Stimulated activated CD8-positive, alpha-beta memory T cell treated with anti-CD3 and anti-CD28 coated beads, Interleukin-4, amount 100 ng/mL, for 4 hours (primary cell): ENCODE measurements at regions not wholly inside any gene's neighbourhood (a gene's known extent, or its start where the extent isn't known, plus 50 kb on each side); places are given as distances from the start of the nearest gene placed in this dataset.

Experiments
- DNase-seq, 2 donors: peaks; one replicate each; pipeline ENCODE4 v3.0.0-alpha.2; 2020; ENCODE audit warnings: low read depth in 2 of 2, low spot score in 1 of 2

- no peak for DNase-seq
These were observed 502.3 kb downstream of the TCERG1L start for GRCh38 chr10:130809181-130809580.

GRCh38 chr10:130809761-130810515 lies 501.6 kb downstream of the TCERG1L start:
- DNase-seq: no peak

GRCh38 chr10:130810856-130811255 lies 500.7 kb downstream of the TCERG1L start:
- DNase-seq: no peak

- no peak for DNase-seq
These were observed 499.0 kb downstream of the TCERG1L start for GRCh38 chr10:130812381-130813148.

- DNase-seq: no peak
These were observed 496.9 kb downstream of the TCERG1L start for GRCh38 chr10:130814610-130815009.

GRCh38 chr10:130816116-130816901 lies 495.2 kb downstream of the TCERG1L start:
- no peak for DNase-seq

GRCh38 chr10:130817046-130817624 lies 494.4 kb downstream of the TCERG1L start:
- DNase-seq: no peak

GRCh38 chr10:130817674-130818073 lies 493.8 kb downstream of the TCERG1L start:
- DNase-seq: no peak

GRCh38 chr10:130820880-130821482 lies 490.5 kb downstream of the TCERG1L start:
- no peak for DNase-seq

- DNase-seq: no peak
These were observed 487.1 kb downstream of the TCERG1L start for GRCh38 chr10:130824230-130825014.

GRCh38 chr10:130833596-130833995 lies 477.9 kb downstream of the TCERG1L start:
- DNase-seq: no peak

- DNase-seq: no peak
These were observed 477.4 kb downstream of the TCERG1L start for GRCh38 chr10:130834170-130834569.

- DNase-seq: no peak
These were observed 476.9 kb downstream of the TCERG1L start for GRCh38 chr10:130834573-130834972.

- DNase-seq: no peak
These were observed 476.5 kb downstream of the TCERG1L start for GRCh38 chr10:130835068-130835467.

GRCh38 chr10:130836344-130836743 lies 475.2 kb downstream of the TCERG1L start:
- DNase-seq: no peak

- DNase-seq: no peak
These were observed 468.4 kb downstream of the TCERG1L start for GRCh38 chr10:130843051-130843653.

- DNase-seq: no peak
These were observed 467.2 kb downstream of the TCERG1L start for GRCh38 chr10:130844310-130844709.

- DNase-seq: no peak
These were observed 464.4 kb downstream of the TCERG1L start for GRCh38 chr10:130847170-130847569.

GRCh38 chr10:130848855-130849254 lies 462.7 kb downstream of the TCERG1L start:
- DNase-seq: no peak

- no peak for DNase-seq
These were observed 457.4 kb downstream of the TCERG1L start for GRCh38 chr10:130854151-130854550.
